SU-DHL-6 (cell line): ENCODE measurements at regions not wholly inside any gene's neighbourhood (a gene's known extent, or its start where the extent isn't known, plus 50 kb on each side); places are given as distances from the start of the nearest gene placed in this dataset.

Experiments used
- H2AFZ ChIP-seq: fragments of 200-600 bp; sonication (generic); 2 replicates; pipeline ENCODE4 v1.6.1; 2014; ENCODE audit warnings: low read depth, mild to moderate bottlenecking, moderate library complexity, mixed read lengths, antibody characterized with exemption, low read length; ENCODE audit not compliant: severe bottlenecking
- H3F3A ChIP-seq: fragments of 200-600 bp; shearing (Covaris generic); 2 replicates; pipeline ENCODE4 v1.6.0; 2016; ENCODE audit warnings: antibody characterized with exemption, mild to moderate bottlenecking; ENCODE audit not compliant: insufficient read depth
- H3K27ac ChIP-seq: fragments of 200-600 bp; sonication (generic); 2 replicates; pipeline ENCODE4 v1.5.1; 2016; ENCODE audit warnings: low read depth, mild to moderate bottlenecking, low read length, moderate library complexity, mixed read lengths
- H3K27me3 ChIP-seq: fragments of 200-600 bp; sonication (generic), shearing (Covaris generic); 2 replicates; pipeline ENCODE4 v1.6.0; 2014; ENCODE audit warnings: mild to moderate bottlenecking, low read length
- H3K36me3 ChIP-seq: fragments of 200-600 bp; sonication (generic); 2 replicates; pipeline ENCODE4 v1.6.1; 2014; ENCODE audit warnings: mild to moderate bottlenecking, low read length, mixed read lengths
- H3K4me2 ChIP-seq: fragments of 300-600, 200-600 bp; shearing (Covaris generic), sonication (generic); 2 replicates; pipeline ENCODE4 v1.6.0; 2014; ENCODE audit warnings: low read length, low read depth, mild to moderate bottlenecking; ENCODE audit not compliant: poor library complexity, severe bottlenecking
- H3K4me3 ChIP-seq: fragments of 200-600 bp; sonication (generic); 2 replicates; pipeline ENCODE4 v1.5.1; 2014; ENCODE audit warnings: antibody characterized with exemption, low read length, mild to moderate bottlenecking, mixed read lengths; ENCODE audit not compliant: insufficient read depth, poor library complexity, severe bottlenecking
- H3K79me2 ChIP-seq: fragments of 200-600 bp; sonication (generic); 2 replicates; pipeline ENCODE4 v1.6.1; 2014; ENCODE audit warnings: mild to moderate bottlenecking, low read length, moderate library complexity; ENCODE audit not compliant: insufficient read depth
- H3K9ac ChIP-seq: fragments of 200-600 bp; sonication (generic); 2 replicates; pipeline ENCODE4 v1.7.0; 2014; ENCODE audit warnings: mild to moderate bottlenecking, low read length
- H3K9me2 ChIP-seq: fragments of 200-600 bp; sonication (generic); replicated peaks from 2 replicates; pipeline ENCODE4 v1.6.1; 2014; ENCODE audit warnings: low read length; ENCODE audit not compliant: insufficient read depth
- H3K9me3 ChIP-seq: fragments of 200-600 bp; sonication (generic); 2 replicates; pipeline ENCODE4 v1.6.1; 2014; ENCODE audit warnings: low read length, mixed read lengths; ENCODE audit not compliant: insufficient read depth
- H4K20me1 ChIP-seq: fragments of 200-600 bp; sonication (generic); 2 replicates; pipeline ENCODE4 v1.6.1; 2014; ENCODE audit warnings: low read depth, mild to moderate bottlenecking, antibody characterized with exemption, low read length, moderate library complexity, mixed read lengths
- CTCF ChIP-seq: fragments of 200-600 bp; sonication (generic); IDR thresholded peaks from one replicate; pipeline ENCODE4 v1.5.1; 2017; ENCODE audit warnings: antibody characterized with exemption, mild to moderate bottlenecking, low read length, moderate library complexity; ENCODE audit not compliant: insufficient read depth, poor library complexity, severe bottlenecking
- EZH2phosphoT487 ChIP-seq: fragments of 200-600 bp; sonication (generic), shearing (Covaris generic); conservative IDR thresholded peaks from 2 replicates; pipeline ENCODE4 v1.6.1; 2018; ENCODE audit warnings: mild to moderate bottlenecking, antibody characterized with exemption, low read length, moderate library complexity, mixed read lengths

GRCh38 chr21:20313013-20313412 is 685.2 kb upstream of the NCAM2 start:
- no peaks in the 10 kb centered on the region for H4K20me1 ChIP-seq
- H2AFZ ChIP-seq: no peak overlapping the region
- no peaks in the 10 kb centered on the region for H3K27me3 ChIP-seq
- H3K36me3 ChIP-seq: no peaks in the 10 kb centered on the region
- H3F3A ChIP-seq: no peaks in the 10 kb centered on the region
- no peak overlapping the region for H3K27ac ChIP-seq
- no peak overlapping the region for H3K4me2 ChIP-seq
- no peaks in the 10 kb centered on the region for H3K79me2 ChIP-seq
- H3K9me3 ChIP-seq: peaks cover 3% of the 10 kb centered on the region; the same call in 1 of the 2 replicates
- no peak overlapping the region for H3K4me3 ChIP-seq
- H3K9ac ChIP-seq: no peak overlapping the region
- TF ChIP-seq CTCF (no peak), EZH2phosphoT487 (no peak)
- no peaks in the 10 kb centered on the region for H3K9me2 ChIP-seq

GRCh38 chr21:20315042-20315441 is 683.2 kb upstream of the NCAM2 start:
- Histone ChIP-seq H3K4me3 (no peak overlapping the region), H3K9me3 (peaks cover 3% of the 10 kb centered on the region; the same call in 1 of the 2 replicates), H3K79me2 (no peaks in the 10 kb centered on the region), H4K20me1 (no peaks in the 10 kb centered on the region), H3K27ac (no peak overlapping the region), H2AFZ (no peak overlapping the region), H3F3A (no peaks in the 10 kb centered on the region), H3K9ac (no peak overlapping the region), H3K36me3 (no peaks in the 10 kb centered on the region), H3K9me2 (no peaks in the 10 kb centered on the region), H3K27me3 (no peaks in the 10 kb centered on the region), H3K4me2 (no peak overlapping the region)
- TF ChIP-seq EZH2phosphoT487 (no peak), CTCF (no peak)

GRCh38 chr21:20329636-20330035 is 668.6 kb upstream of the NCAM2 start:
- Histone ChIP-seq H3K9me2 (no peaks in the 10 kb centered on the region), H3K9ac (no peak overlapping the region), H3K27ac (no peak overlapping the region), H3K79me2 (no peaks in the 10 kb centered on the region), H3K9me3 (peaks cover 9% of the 10 kb centered on the region; the same call in 1 of the 2 replicates), H3K4me2 (no peak overlapping the region), H2AFZ (no peak overlapping the region), H3K27me3 (no peaks in the 10 kb centered on the region), H3K36me3 (no peaks in the 10 kb centered on the region), H3F3A (no peaks in the 10 kb centered on the region), H4K20me1 (no peaks in the 10 kb centered on the region), H3K4me3 (no peak overlapping the region)
- TF ChIP-seq EZH2phosphoT487: no peak
- no peak for TF ChIP-seq CTCF
